Adrenal gland (tissue), 9 donors: ENCODE measurements at regions not wholly inside any gene's neighbourhood (a gene's known extent, or its start where the extent isn't known, plus 50 kb on each side); places are given as distances from the start of the nearest gene placed in this dataset.

Experiments
- DNase-seq, 7 donors: peaks; one replicate each; pipeline ENCODE4 v3.0.0-alpha.2; 2019 to 2020
- H3K27ac ChIP-seq, 5 donors: fragments of 200-600 bp; sonication (generic) in 4 of 5; 1 replicate in 3 of 5; 2 replicates in 2 of 5; pipeline versions ENCODE4 v1.5.1 to v1.8.0; 2016 to 2020; ENCODE audit warnings: mild to moderate bottlenecking in 1 of 5
- H3K27me3 ChIP-seq: fragments of 200-600 bp; 2 replicates; pipeline ENCODE4 v1.8.0; 2021
- H3K36me3 ChIP-seq, 2 donors: fragments of 200-600 bp; replicated peaks in 1 of 2; 1 replicate in 1 of 2; 2 replicates in 1 of 2; pipeline versions ENCODE4 v1.5.1 to v1.8.0; 2018 to 2022
- H3K4me1 ChIP-seq, 2 donors: fragments of 200-600 bp; replicated peaks in 1 of 2; 1 replicate in 1 of 2; 2 replicates in 1 of 2; pipeline versions ENCODE4 v1.5.1 to v1.8.0; 2018 to 2021
- H3K4me3 ChIP-seq, 4 donors: fragments of 200-600 bp; sonication (generic) in 3 of 4; one replicate each; pipeline ENCODE4 v1.5.1; 2016 to 2018
- H3K9me3 ChIP-seq, 3 donors: fragments of 200-600 bp; sonication (generic) in 1 of 3; replicated peaks in 1 of 3; 1 replicate in 2 of 3; 2 replicates in 1 of 3; pipeline versions ENCODE4 v1.5.1 to v1.8.0; 2016 to 2021
- CTCF ChIP-seq, 6 experiments: fragments of 450-650 bp in 4 of 6; fragments of 200-600 bp in 2 of 6; sonication (generic) in 1 of 6; IDR thresholded peaks; 1 replicate in 5 of 6; 2 replicates in 1 of 6; pipeline versions ENCODE4 v1.5.1 to v1.8.0; 2016 to 2021; ENCODE audit warnings: antibody characterized with exemption in 6 of 6, mild to moderate bottlenecking in 2 of 6, moderate library complexity in 1 of 6
- POLR2A ChIP-seq, 2 donors: fragments of 450-650 bp; IDR thresholded peaks; one replicate each; pipeline ENCODE4 v1.6.1; 2017; ENCODE audit warnings: antibody characterized with exemption in 2 of 2, mild to moderate bottlenecking in 2 of 2, moderate library complexity in 1 of 2
- WGBS, 4 donors: extraction: QIAGEN DNeasy Blood & Tissue Kit in 2 of 4; methylation state at CpG; one replicate each; pipeline versions ENCODE4 v1.1.5 to v1.1.7; 2013 to 2017; 5-methylcytosine and 5-hydroxymethylcytosine counted together
- intact Hi-C, 2 donors: fragments of 100-400 bp; cut with DNase I; formaldehyde crosslinking; loops; one replicate each; pipeline versions ENCODE4 v1.14.1 to v1.15.0; 2022 to 2023
- donor health status: healthy with polysubstance abuse.
- donor health status: Bipolar disorder and iron deficiency.
- donor health status: DM: yes; HTN: yes; CAD: no.
- donor health status: DM: no; HTN: no; CAD: no.
- donor health status: DM: no; HTN: no; CAD: no.

- 54 to 67% (median 62%) methylated on average over 5 of the region's 5 CpGs for WGBS, 4 donors
- TF ChIP-seq POLR2A (IDR thresholded peaks at IDR 0.05) = no peak
- no peak for TF ChIP-seq CTCF (IDR thresholded peaks at IDR 0.05)
- Histone ChIP-seq H3K36me3 (no peaks in the 10 kb centered on the region), H3K4me1 (no peaks in the 10 kb centered on the region), H3K27me3 (no peaks in the 10 kb centered on the region), H3K27ac (no peak overlapping the region), H3K9me3 (no peaks in the 10 kb centered on the region), H3K4me3 (no peak overlapping the region)
- intact Hi-C loops = no loop called here
- no peak for DNase-seq
These were observed 102.2 kb upstream of the ATP10A start for GRCh38 chr15:25965326-25965725.

DNA sequence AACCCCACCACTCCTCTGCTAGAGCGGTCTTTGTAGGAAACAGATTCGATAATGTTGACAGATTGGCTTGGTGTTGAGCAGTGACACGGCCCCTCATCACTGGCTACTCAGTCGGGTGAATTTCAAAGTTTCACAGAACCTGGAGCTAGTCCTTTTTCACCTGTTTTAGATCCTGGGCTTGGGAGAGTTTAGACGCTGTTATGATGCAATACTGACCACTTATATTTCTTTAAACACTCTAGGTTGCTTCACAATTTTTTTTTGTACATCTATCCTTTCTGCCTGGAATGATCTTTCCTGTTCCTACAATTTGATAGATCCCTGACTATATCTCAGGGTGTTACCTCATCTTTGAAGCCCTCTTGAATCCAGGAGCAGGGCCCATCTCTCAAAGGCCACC lies 97.1 kb upstream of the ATP10A start:
- 78 to 90% (median 84%) methylated on average over 5 of the region's 5 CpGs for WGBS, 4 donors
- intact Hi-C loops = no loop called here

DNA sequence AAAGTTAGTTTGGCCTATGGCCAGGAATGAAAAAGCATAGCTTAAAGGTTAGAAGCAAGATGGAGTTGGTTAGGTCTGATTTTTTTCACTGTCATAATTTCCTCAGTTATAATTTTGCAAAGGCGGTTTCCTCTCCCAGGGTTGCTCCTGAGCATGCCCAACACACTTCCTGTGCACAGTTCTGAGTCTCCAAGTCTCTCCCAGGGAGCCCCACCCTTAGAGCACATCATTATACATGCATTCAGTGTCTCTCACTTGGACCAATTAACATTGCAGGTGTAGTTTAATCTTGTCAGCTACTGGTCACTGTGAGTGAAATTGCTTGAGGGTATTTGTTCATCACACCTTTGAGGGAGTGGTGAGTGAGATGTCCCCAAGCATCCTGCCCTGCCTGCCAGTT lies 96.0 kb upstream of the ATP10A start:
- H3K27me3 ChIP-seq = no peaks in the 10 kb centered on the region

More for the DNA sequence above, 97.1 kb upstream of the ATP10A start:
- no peak overlapping the region for H3K4me3 ChIP-seq
- DNase-seq = no peak
- no peaks in the 10 kb centered on the region for H3K36me3 ChIP-seq
- no peaks in the 10 kb centered on the region for H3K4me1 ChIP-seq
- TF ChIP-seq CTCF (IDR thresholded peaks at IDR 0.05) (no peak), POLR2A (IDR thresholded peaks at IDR 0.05) (no peak)
- H3K27ac ChIP-seq = no peak overlapping the region
- no peaks in the 10 kb centered on the region for H3K27me3 ChIP-seq
- H3K9me3 ChIP-seq = no peaks in the 10 kb centered on the region

DNA sequence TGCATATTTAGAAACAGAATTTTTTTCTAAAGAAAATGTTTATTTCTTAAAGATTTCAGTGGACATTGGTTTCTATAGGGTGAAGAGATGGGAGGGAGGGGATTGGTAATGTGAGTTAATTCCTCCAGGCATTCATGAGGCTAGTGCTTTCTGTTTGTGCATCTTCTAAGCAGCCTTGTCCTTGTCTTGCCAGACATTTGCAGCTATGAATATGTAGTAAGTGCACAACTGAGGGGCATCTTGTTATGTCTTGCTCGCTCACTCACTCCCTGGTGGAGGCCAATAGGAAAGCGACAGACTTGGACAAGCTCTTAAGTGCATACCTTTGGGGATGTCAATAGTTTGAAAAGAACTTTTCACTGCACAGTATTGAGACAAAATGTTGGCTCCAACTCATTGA lies 92.5 kb upstream of the ATP10A start:
- Histone ChIP-seq H3K9me3 (no peaks in the 10 kb centered on the region), H3K27ac (no peak overlapping the region), H3K36me3 (no peaks in the 10 kb centered on the region), H3K27me3 (no peaks in the 10 kb centered on the region), H3K4me3 (no peak overlapping the region), H3K4me1 (no peaks in the 10 kb centered on the region)
- no peak for DNase-seq
- WGBS, 4 donors = 80 to 92% (median 88%) methylated on average over 2 of the region's 2 CpGs
- no peak for TF ChIP-seq CTCF (IDR thresholded peaks at IDR 0.05)
- TF ChIP-seq POLR2A (IDR thresholded peaks at IDR 0.05) = no peak
- intact Hi-C loops = no loop called here

More for the DNA sequence above, 96.0 kb upstream of the ATP10A start:
- intact Hi-C loops = no loop called here
- Histone ChIP-seq H3K36me3 (no peaks in the 10 kb centered on the region), H3K9me3 (no peaks in the 10 kb centered on the region), H3K4me1 (no peaks in the 10 kb centered on the region), H3K27ac (no peak overlapping the region), H3K4me3 (no peak overlapping the region)
- TF ChIP-seq POLR2A (IDR thresholded peaks at IDR 0.05) (no peak), CTCF (IDR thresholded peaks at IDR 0.05) (no peak)
- WGBS, 4 donors = 53 to 70% (median 66%) methylated on average over 1 of the region's 1 CpG
- DNase-seq = no peak
